Endothelial cell (in vitro differentiated cells): ENCODE measurements at regions not wholly inside any gene's neighbourhood (a gene's known extent, or its start where the extent isn't known, plus 50 kb on each side); places are given as distances from the start of the nearest gene placed in this dataset.

ENCODE experiments used
- DNase-seq: peaks from one replicate; pipeline ENCODE4 v3.0.0; 2021; ENCODE audit warnings: low spot score
- H3K27ac Mint-ChIP-seq: one replicate; pipeline ENCODE4 v1.8.0; 2021; ENCODE audit warnings: mixed read lengths, inconsistent platforms; ENCODE audit not compliant: unreplicated experiment
- H3K27me3 Mint-ChIP-seq: one replicate; pipeline ENCODE4 v1.8.0; 2021; ENCODE audit warnings: mild to moderate bottlenecking, moderate library complexity, mixed read lengths, inconsistent platforms; ENCODE audit not compliant: unreplicated experiment
- H3K36me3 Mint-ChIP-seq: one replicate; pipeline ENCODE4 v1.8.0; 2021; ENCODE audit warnings: mild to moderate bottlenecking, low read depth, mixed read lengths, inconsistent platforms; ENCODE audit not compliant: unreplicated experiment
- H3K4me1 Mint-ChIP-seq: one replicate; pipeline ENCODE4 v1.8.0; 2021; ENCODE audit warnings: mild to moderate bottlenecking, mixed read lengths, inconsistent platforms; ENCODE audit not compliant: unreplicated experiment
- H3K4me3 Mint-ChIP-seq: one replicate; pipeline ENCODE4 v1.8.0; 2021; ENCODE audit warnings: mild to moderate bottlenecking, mixed read lengths, inconsistent platforms; ENCODE audit not compliant: unreplicated experiment
- H3K9me3 Mint-ChIP-seq: one replicate; pipeline ENCODE4 v1.8.0; 2021; ENCODE audit warnings: mixed read lengths, inconsistent platforms; ENCODE audit not compliant: unreplicated experiment
- TF ChIP-seq, protein P1 (sequence below): fragments of 200-600 bp; sonication (generic); IDR thresholded peaks from one replicate; pipeline ENCODE4 v1.5.0; 2021; ENCODE audit warnings: antibody characterized with exemption; ENCODE audit not compliant: unreplicated experiment

DNA sequence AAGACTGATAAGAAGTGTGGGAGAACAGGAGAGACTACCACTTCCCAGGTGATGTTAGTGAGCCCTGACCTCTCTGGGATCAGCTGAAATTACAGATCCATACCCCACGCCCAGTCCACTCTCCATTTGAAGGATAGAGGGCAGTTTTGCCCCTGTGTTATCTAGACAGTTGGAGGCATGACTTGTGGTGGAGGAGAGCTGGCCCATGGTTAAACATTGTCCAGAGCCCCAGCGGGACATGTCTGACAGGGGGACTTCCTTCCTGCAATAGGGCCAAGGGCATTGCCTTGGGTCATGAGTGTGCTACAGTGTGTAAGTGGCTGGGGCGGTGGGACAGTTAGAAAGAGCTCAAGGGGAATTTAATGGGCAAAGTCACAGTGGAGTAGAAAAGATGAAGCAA is 181.1 kb downstream of the MID1IP1 start:
- TF ChIP-seq, protein P1, sequence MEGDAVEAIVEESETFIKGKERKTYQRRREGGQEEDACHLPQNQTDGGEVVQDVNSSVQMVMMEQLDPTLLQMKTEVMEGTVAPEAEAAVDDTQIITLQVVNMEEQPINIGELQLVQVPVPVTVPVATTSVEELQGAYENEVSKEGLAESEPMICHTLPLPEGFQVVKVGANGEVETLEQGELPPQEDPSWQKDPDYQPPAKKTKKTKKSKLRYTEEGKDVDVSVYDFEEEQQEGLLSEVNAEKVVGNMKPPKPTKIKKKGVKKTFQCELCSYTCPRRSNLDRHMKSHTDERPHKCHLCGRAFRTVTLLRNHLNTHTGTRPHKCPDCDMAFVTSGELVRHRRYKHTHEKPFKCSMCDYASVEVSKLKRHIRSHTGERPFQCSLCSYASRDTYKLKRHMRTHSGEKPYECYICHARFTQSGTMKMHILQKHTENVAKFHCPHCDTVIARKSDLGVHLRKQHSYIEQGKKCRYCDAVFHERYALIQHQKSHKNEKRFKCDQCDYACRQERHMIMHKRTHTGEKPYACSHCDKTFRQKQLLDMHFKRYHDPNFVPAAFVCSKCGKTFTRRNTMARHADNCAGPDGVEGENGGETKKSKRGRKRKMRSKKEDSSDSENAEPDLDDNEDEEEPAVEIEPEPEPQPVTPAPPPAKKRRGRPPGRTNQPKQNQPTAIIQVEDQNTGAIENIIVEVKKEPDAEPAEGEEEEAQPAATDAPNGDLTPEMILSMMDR, result no peak
- DNase-seq, result no peak
- Mint-ChIP-seq H3K4me3 (no peak overlapping the region), H3K4me1 (no peaks in the 10 kb centered on the region), H3K9me3 (no peaks in the 10 kb centered on the region), H3K36me3 (no peaks in the 10 kb centered on the region), H3K27ac (no peak overlapping the region), H3K27me3 (peaks cover 2% of the 10 kb centered on the region)

DNA sequence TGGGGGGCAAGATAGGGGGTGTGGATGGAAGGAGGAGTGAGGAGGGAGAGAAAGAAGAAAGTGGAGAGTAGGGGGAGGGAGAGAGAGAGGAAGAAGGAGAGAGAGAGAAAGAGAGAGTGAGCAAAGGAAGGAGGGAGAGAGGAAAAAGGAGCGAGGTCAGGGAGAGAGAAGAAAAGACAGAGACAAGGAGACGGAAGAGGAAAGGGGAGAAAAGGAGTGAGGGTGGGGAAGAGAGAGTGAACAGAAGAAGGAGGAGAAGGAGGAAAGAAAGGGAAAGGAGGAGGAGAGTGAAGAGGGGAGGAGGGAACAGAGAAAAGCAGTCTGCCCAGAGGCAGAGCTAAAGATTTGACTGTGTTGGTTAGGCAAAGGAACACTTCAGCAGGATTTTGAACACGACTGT is 181.6 kb downstream of the MID1IP1 start:
- TF ChIP-seq, protein P1, result no peak

DNA sequence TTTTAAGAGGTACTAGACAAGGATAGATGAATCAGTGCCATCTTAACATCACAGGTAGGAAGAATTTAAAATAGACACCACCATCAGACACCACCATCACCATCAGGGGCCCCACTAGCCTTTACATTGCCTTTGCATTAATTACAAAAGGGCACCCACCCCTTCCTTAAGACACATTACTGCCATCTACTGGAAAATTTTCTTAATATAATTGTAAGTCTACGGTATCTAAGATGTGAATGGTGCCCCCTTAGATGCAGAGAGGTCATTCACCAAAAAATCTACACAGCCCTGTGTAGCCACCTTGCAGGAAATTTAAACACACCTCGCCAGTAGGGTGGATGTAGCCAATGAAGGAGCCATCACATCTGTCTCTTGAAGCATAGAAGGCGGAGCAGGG is 184.1 kb downstream of the MID1IP1 start:
- TF ChIP-seq, protein P1, result no peak
- Mint-ChIP-seq H3K27me3 (peaks cover 3% of the 10 kb centered on the region), H3K27ac (no peak overlapping the region), H3K4me1 (no peaks in the 10 kb centered on the region), H3K4me3 (no peak overlapping the region), H3K9me3 (no peaks in the 10 kb centered on the region), H3K36me3 (no peaks in the 10 kb centered on the region)
- no peak for DNase-seq

More for the DNA sequence above, 181.6 kb downstream of the MID1IP1 start:
- no peaks in the 10 kb centered on the region for H3K4me1 Mint-ChIP-seq
- no peaks in the 10 kb centered on the region for H3K36me3 Mint-ChIP-seq
- H3K27me3 Mint-ChIP-seq, result peaks cover 2% of the 10 kb centered on the region
- no peak overlapping the region for H3K27ac Mint-ChIP-seq
- no peak overlapping the region for H3K4me3 Mint-ChIP-seq
- DNase-seq, result no peak
- H3K9me3 Mint-ChIP-seq, result no peaks in the 10 kb centered on the region

DNA sequence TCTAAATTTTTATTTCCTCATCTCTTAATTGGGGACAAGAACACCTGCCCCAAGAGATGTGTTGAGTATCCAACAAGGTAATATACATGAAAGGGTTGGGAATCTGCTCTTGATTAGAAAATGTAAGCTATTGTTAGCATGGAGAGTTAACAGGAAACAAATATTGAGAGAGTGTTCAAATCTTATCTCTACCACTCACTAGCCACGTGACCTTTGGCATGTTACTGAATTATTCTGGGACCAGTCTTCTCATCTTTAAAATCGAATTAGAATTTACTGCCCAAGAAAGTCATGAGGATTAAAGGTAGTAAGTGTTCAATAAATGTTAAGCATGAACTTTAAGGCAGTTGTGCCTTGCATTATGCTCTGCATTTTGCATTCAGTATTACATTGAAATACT is 184.7 kb downstream of the MID1IP1 start:
- H3K4me1 Mint-ChIP-seq, result no peaks in the 10 kb centered on the region
- TF ChIP-seq, protein P1, result no peak
- no peak overlapping the region for H3K27ac Mint-ChIP-seq
- no peaks in the 10 kb centered on the region for H3K36me3 Mint-ChIP-seq
- H3K4me3 Mint-ChIP-seq, result no peak overlapping the region
- H3K9me3 Mint-ChIP-seq, result no peaks in the 10 kb centered on the region
- no peak for DNase-seq
- H3K27me3 Mint-ChIP-seq, result peaks cover 3% of the 10 kb centered on the region

DNA sequence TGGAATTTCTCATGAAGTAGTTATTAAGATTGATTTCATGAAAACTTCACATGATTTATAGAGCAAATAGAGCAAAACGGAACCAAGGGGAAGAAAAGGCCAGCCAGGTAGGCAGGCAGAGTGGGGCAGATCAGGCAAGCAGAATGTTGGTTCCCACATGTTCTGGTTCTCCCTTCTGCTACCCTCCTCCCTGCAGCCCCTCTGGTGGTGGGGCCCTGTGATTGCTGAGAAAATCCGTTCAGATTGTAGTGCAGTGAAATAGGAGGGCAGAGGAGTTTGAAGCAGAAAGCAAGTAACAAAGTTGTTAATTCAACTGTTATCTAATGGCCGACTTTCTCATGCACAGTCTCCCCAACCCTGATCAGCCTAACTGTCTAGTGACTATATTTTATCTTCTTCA is 185.3 kb downstream of the MID1IP1 start:
- H3K27ac Mint-ChIP-seq, result no peak overlapping the region
- DNase-seq, result peak; percentile 2
- no peak overlapping the region for H3K4me3 Mint-ChIP-seq
- H3K36me3 Mint-ChIP-seq, result no peaks in the 10 kb centered on the region
- H3K9me3 Mint-ChIP-seq, result no peaks in the 10 kb centered on the region
- H3K4me1 Mint-ChIP-seq, result no peaks in the 10 kb centered on the region
- TF ChIP-seq, protein P1, result no peak
- H3K27me3 Mint-ChIP-seq, result peaks cover 3% of the 10 kb centered on the region
